ENCODE measurements at regions not wholly inside any gene's neighbourhood (a gene's known extent, or its start where the extent isn't known, plus 50 kb on each side); places are given as distances from the start of the nearest gene placed in this dataset.

GRCh38 chr2:31726457-31726856 is 145.7 kb upstream of the SRD5A2 start:
- H3K4me2 ChIP-seq = no peak overlapping the region
- FAIRE-seq (no peak), ATAC-seq (no peak), DNase-seq (ENCODE audit: low read depth in 1 of 2, low spot score in 1 of 2) (no peak)
- H3K4me3 ChIP-seq = no peak overlapping the region
- H3K9me3 ChIP-seq = no peaks in the 10 kb centered on the region
- ChIA-PET POLR2A (no interaction called here), CTCF (no interaction called here)
- H3K4me1 ChIP-seq = no peaks in the 10 kb centered on the region
- WGBS (ENCODE audit: missing lambda C conversion rate) = 92% methylated on average over 2 of the region's 2 CpGs
- no peak overlapping the region for H3K27ac ChIP-seq
- TF ChIP-seq NR3C1 (IDR thresholded peaks at IDR 0.05) = no peak
- TF ChIP-seq BHLHE40 (IDR thresholded peaks at IDR 0.05; ENCODE audit: low read depth, low read length) = no peak
- TF ChIP-seq HDAC2 (IDR thresholded peaks at IDR 0.05) = no peak
- no peak for TF ChIP-seq CEBPB (IDR thresholded peaks at IDR 0.05)
- no peak for TF ChIP-seq RFX5 (IDR thresholded peaks at IDR 0.05)
- TF ChIP-seq E2F6 (IDR thresholded peaks at IDR 0.05; ENCODE audit: borderline replicate concordance, low read depth) = no peak
- TF ChIP-seq CBX2 (IDR thresholded peaks at IDR 0.05; ENCODE audit: borderline replicate concordance, low read depth) = no peak
- TF ChIP-seq TFCP2L1 (CRISPR knock-in tag; IDR thresholded peaks at IDR 0.05) = no peak
- TF ChIP-seq KDM1A (IDR thresholded peaks at IDR 0.05; ENCODE audit: low read depth) = no peak
- no peak for TF ChIP-seq MAZ (IDR thresholded peaks at IDR 0.05; ENCODE audit: borderline replicate concordance, low read depth, low read length)
- TF ChIP-seq NFE2L2 (conservative IDR thresholded peaks at IDR 0.05; ENCODE audit: low read length) = no peak
- no peak for TF ChIP-seq HMGXB4 (CRISPR knock-in tag; IDR thresholded peaks at IDR 0.05; ENCODE audit: borderline replicate concordance)
- TF ChIP-seq NPAS2 (CRISPR knock-in tag; IDR thresholded peaks at IDR 0.05; ENCODE audit: borderline replicate concordance) = no peak
- no peak for TF ChIP-seq HOXB13 (CRISPR knock-in tag; IDR thresholded peaks at IDR 0.05; ENCODE audit: low read depth)
- TF ChIP-seq EP300 (IDR thresholded peaks at IDR 0.05) = no peak
- TF ChIP-seq CBX8 (IDR thresholded peaks at IDR 0.05) = no peak
- no peak for TF ChIP-seq POLR2A (IDR thresholded peaks at IDR 0.05; ENCODE audit: low read length)
- TF ChIP-seq HEYL (CRISPR knock-in tag; IDR thresholded peaks at IDR 0.05) = no peak
- TF ChIP-seq EHMT2 (IDR thresholded peaks at IDR 0.05; ENCODE audit: low read depth) = no peak
- TF ChIP-seq USF2 (IDR thresholded peaks at IDR 0.05) = no peak

- ATAC-seq (no peak), DNase-seq (ENCODE audit: low read depth in 1 of 2, low spot score in 1 of 2) (no peak), FAIRE-seq (peak; percentile 49)
- no peak overlapping the region for H3K27ac ChIP-seq
- H3K4me2 ChIP-seq = no peak overlapping the region
- POLR2A ChIA-PET = no interaction called here
- WGBS (ENCODE audit: missing lambda C conversion rate) = 37% methylated on average over 3 of the region's 3 CpGs
- CTCF ChIA-PET = interaction anchor here (0.7 kb wide), 1 partner anchor 1739 kb away, joined by 5 read pairs; no protein-coding TSS in a partner anchor
- H3K4me1 ChIP-seq = no peaks in the 10 kb centered on the region
- H3K9me3 ChIP-seq = no peaks in the 10 kb centered on the region
- no peak overlapping the region for H3K4me3 ChIP-seq
- TF ChIP-seq HMGXB4 (CRISPR knock-in tag; IDR thresholded peaks at IDR 0.05; ENCODE audit: borderline replicate concordance) = no peak
- TF ChIP-seq PBX3 (IDR thresholded peaks at IDR 0.05) = no peak
- TF ChIP-seq RAD21 (conservative IDR thresholded peaks at IDR 0.05 in 1 of 2, IDR thresholded peaks at IDR 0.05 in 1 of 2) = no peak
- TF ChIP-seq FOSB (CRISPR knock-in tag; IDR thresholded peaks at IDR 0.05) = no peak
- TF ChIP-seq HOXB5 (CRISPR knock-in tag; IDR thresholded peaks at IDR 0.05) = no peak
- TF ChIP-seq MYC (IDR thresholded peaks at IDR 0.05; ENCODE audit: borderline replicate concordance, low read length) = no peak
- TF ChIP-seq JUN (IDR thresholded peaks at IDR 0.05) = no peak
- TF ChIP-seq FOSL2 (IDR thresholded peaks at IDR 0.05) = no peak
- no peak for TF ChIP-seq FOSL2 (CRISPR knock-in tag; IDR thresholded peaks at IDR 0.05)
- no peak for TF ChIP-seq MAZ (IDR thresholded peaks at IDR 0.05; ENCODE audit: borderline replicate concordance, low read depth, low read length)
- no peak for TF ChIP-seq ESRRA (IDR thresholded peaks at IDR 0.05; ENCODE audit: borderline replicate concordance, low read length)
- no peak for TF ChIP-seq FOXS1 (CRISPR knock-in tag; IDR thresholded peaks at IDR 0.05)
- no peak for TF ChIP-seq CEBPB (IDR thresholded peaks at IDR 0.05)
- no peak for TF ChIP-seq TFCP2L1 (CRISPR knock-in tag; IDR thresholded peaks at IDR 0.05)
- TF ChIP-seq ZC3H11A (IDR thresholded peaks at IDR 0.05) = no peak
- no peak for TF ChIP-seq MAX (IDR thresholded peaks at IDR 0.05)
- TF ChIP-seq ATOH8 (CRISPR knock-in tag; IDR thresholded peaks at IDR 0.05; ENCODE audit: low read depth) = no peak
- TF ChIP-seq HOXA7 (CRISPR knock-in tag; IDR thresholded peaks at IDR 0.05) = no peak
Measured at GRCh38 chr2:31725444-31725843, 144.7 kb upstream of the SRD5A2 start.

Measured in A549 (cell line).